Uterus (tissue), 2 donors: ENCODE measurements at regions not wholly inside any gene's neighbourhood (a gene's known extent, or its start where the extent isn't known, plus 50 kb on each side); places are given as distances from the start of the nearest gene placed in this dataset.

Experiments used
- CTCF ChIP-seq, 4 experiments: fragments of 200-600 bp in 2 of 4; fragments of 450-650 bp in 2 of 4; sonication (generic) in 2 of 4; IDR thresholded peaks; one replicate each; pipeline ENCODE4 v1.5.1; 2016 to 2019; ENCODE audit warnings: antibody characterized with exemption in 4 of 4, mild to moderate bottlenecking in 2 of 4, moderate library complexity in 1 of 4
- POLR2A ChIP-seq, 2 donors: fragments of 450-650 bp; IDR thresholded peaks; one replicate each; pipeline ENCODE4 v1.6.1; 2016; ENCODE audit warnings: antibody characterized with exemption in 2 of 2, mild to moderate bottlenecking in 1 of 2, moderate library complexity in 1 of 2

- TF ChIP-seq CTCF (IDR thresholded peaks at IDR 0.05) (no peak), POLR2A (IDR thresholded peaks at IDR 0.05) (no peak)
Measured at GRCh38 chr11:79822766-79823165, 381.9 kb upstream of the TENM4 start.
